COLO668 (cell line): ENCODE measurements at regions not wholly inside any gene's neighbourhood (a gene's known extent, or its start where the extent isn't known, plus 50 kb on each side); places are given as distances from the start of the nearest gene placed in this dataset.
A peak's percentile ranks its signal among the peaks of the same experiment; 100 is the strongest.

Source experiments
- DNase-seq: peaks from one replicate; lab custom pipeline; 2025; ENCODE audit not compliant: unreplicated experiment; lab: John Stamatoyannopoulos, UW

- no peak for DNase-seq
Measured at GRCh38 chr5:128877476-128877875, 87.8 kb upstream of the SLC27A6 start.

- DNase-seq, result no peak
Measured at GRCh38 chr5:128881502-128882018, 83.7 kb upstream of the SLC27A6 start.

- no peak for DNase-seq
Measured at GRCh38 chr5:128885649-128886255, 79.5 kb upstream of the SLC27A6 start.

- DNase-seq, result no peak
Measured at GRCh38 chr5:128895122-128895521, 70.2 kb upstream of the SLC27A6 start.

- DNase-seq, result no peak
Measured at GRCh38 chr5:128896675-128897074, 68.6 kb upstream of the SLC27A6 start.

GRCh38 chr5:128903550-128903949 lies 61.7 kb upstream of the SLC27A6 start:
- DNase-seq, result no peak

- no peak for DNase-seq
Measured at GRCh38 chr5:128904805-128905567, 60.3 kb upstream of the SLC27A6 start.

GRCh38 chr5:128905568-128906110 lies 59.6 kb upstream of the SLC27A6 start:
- DNase-seq, result peak; percentile 23

- no peak for DNase-seq
Measured at GRCh38 chr5:128913551-128913950, 51.7 kb upstream of the SLC27A6 start.
